C4-2B (cell line): ENCODE measurements at regions not wholly inside any gene's neighbourhood (a gene's known extent, or its start where the extent isn't known, plus 50 kb on each side); places are given as distances from the start of the nearest gene placed in this dataset.
"Not testable (repeated sequence)": the region's sequence is repeated elsewhere in the genome, so short reads cannot be mapped to it uniquely, and the experiment has no call there.

ENCODE experiments used
- H3K27ac ChIP-seq: fragments of 450-650 bp; 2 replicates; pipeline ENCODE4 v1.5.1; 2017
- ZFX ChIP-seq: fragments of 450-650 bp; IDR thresholded peaks from 2 replicates; pipeline ENCODE4 v1.6.1; 2017
- TF ChIP-seq, protein P1 (sequence below): fragments of 450-650 bp; conservative IDR thresholded peaks from 2 replicates; pipeline ENCODE4 v1.5.1; 2017; ENCODE audit warnings: mild to moderate bottlenecking

DNA sequence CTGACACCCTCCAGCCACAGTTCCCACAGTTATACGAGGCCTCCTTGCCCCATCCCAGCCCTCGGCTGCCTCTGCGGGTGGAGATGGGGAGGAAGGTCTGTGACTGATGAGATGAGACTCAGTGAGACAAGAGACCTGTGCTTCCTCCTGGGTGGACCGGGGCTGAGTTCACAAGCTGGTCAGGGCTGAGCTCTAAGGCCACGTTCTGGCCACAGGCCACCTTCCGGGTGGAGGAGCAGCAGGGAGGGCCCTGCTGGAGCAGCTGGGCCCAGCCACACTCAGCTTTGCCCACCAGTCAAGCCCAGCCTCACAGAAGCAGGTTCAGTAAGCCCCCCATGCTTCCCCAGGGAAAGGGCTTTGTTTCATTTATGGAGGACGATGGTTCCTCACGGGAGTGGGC, 214.7 kb downstream of the ANKRD30B start:
- no peak overlapping the region for H3K27ac ChIP-seq
- no peak for TF ChIP-seq ZFX
- TF ChIP-seq, protein P1, sequence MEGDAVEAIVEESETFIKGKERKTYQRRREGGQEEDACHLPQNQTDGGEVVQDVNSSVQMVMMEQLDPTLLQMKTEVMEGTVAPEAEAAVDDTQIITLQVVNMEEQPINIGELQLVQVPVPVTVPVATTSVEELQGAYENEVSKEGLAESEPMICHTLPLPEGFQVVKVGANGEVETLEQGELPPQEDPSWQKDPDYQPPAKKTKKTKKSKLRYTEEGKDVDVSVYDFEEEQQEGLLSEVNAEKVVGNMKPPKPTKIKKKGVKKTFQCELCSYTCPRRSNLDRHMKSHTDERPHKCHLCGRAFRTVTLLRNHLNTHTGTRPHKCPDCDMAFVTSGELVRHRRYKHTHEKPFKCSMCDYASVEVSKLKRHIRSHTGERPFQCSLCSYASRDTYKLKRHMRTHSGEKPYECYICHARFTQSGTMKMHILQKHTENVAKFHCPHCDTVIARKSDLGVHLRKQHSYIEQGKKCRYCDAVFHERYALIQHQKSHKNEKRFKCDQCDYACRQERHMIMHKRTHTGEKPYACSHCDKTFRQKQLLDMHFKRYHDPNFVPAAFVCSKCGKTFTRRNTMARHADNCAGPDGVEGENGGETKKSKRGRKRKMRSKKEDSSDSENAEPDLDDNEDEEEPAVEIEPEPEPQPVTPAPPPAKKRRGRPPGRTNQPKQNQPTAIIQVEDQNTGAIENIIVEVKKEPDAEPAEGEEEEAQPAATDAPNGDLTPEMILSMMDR: no peak

DNA sequence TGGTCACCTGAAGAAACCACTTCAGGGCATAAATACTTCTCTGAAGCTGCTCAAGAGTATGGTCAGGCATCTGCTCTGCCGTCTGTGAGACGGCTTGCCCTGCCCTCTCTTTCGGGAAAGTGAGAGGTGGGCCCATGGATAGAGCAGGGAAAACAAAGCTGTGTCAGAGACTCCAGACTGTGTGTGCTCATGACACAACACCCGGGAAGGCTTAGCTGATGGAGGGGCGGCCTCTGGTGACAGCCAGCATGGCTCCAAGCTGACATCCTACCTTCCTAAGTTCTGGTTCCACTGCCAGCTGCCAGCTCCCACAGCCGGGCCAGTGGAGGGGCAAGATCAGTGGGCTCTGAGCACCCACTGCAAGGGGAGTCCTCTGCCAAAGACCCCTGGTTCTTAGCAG, 215.3 kb downstream of the ANKRD30B start:
- H3K27ac ChIP-seq: no peak overlapping the region
- TF ChIP-seq ZFX: no peak
- TF ChIP-seq, protein P1: no peak

DNA sequence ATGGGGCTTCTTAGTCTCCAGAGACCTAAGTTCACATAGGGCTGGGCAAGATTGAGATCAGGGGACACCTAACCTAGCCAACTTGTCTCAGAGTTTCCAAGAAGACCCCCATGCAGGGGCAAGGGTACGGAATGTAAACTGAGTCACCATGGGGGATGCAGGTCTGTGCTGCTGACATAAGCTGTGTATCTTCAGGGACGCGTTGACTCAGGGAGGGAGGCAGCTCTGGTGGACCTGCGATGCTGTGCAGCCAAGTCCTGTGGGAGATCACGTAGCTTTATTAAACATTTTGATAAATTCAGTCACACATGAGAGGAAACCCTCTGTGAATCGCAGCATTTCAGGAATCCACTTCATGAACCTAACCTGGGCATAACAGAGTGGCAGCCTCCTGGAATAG, 216.0 kb downstream of the ANKRD30B start:
- TF ChIP-seq ZFX: no peak
- TF ChIP-seq, protein P1: no peak
- H3K27ac ChIP-seq: no peak overlapping the region

DNA sequence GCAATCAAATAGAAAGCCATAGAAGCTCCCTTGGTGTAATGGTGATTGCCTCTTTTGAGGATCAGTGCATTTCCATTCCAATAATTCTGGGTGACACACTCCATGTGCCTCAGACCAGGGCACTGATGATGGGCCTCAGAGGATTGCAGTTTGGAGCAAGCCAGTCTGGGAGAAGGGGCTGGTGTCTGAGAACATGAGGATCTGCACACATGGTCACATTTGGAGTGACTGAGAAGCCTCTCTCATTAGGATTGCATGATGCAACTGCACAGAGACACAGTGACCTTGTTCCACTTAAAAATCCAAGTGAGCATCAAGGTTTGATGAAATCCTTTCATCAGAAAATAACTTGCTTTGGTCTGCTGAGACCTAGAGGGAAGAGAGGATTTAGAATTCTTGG, 216.4 kb downstream of the ANKRD30B start:
- H3K27ac ChIP-seq: no peak overlapping the region
- TF ChIP-seq ZFX: no peak

DNA sequence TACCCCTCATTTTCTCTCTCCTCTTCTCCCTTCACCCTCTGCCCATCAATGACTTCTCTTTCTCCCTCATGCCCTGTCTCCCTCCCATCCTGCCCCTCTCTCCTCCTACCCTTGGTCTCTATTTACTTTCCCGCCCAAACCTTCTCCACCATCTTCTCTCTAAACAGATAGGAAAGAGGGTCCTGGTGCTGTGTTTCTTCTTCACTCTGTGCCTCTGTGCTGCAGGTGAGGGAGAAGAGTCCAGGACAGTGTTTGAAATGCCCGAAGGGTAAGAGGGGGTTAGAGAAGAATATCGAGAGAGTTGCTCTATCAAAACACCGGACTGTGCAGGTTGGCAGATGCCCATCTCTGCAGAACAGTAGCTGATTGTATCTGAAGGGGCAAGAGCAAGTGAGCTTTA, 217.0 kb downstream of the ANKRD30B start:
- not testable (repeated sequence) for H3K27ac ChIP-seq

DNA sequence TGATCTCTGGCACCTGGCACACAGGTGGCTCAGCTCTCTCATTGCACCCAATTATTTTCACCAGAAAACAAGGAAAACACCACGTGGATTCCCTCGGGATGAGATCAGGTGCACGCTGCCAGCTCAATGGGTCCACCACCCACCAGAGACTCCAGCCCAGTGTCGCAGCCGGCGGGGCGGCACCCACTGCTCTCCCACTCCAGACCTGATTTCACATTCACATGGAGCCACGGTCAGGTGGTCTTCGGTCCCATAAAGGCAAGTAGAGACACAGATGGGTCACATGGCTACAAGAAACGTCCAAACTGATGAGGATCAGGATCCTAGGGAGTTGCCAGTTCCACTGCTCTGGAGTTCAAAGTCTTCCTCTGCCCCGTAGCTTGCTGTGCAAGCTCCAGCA, 217.6 kb downstream of the ANKRD30B start:
- no peak for TF ChIP-seq ZFX
- TF ChIP-seq, protein P1: no peak

DNA sequence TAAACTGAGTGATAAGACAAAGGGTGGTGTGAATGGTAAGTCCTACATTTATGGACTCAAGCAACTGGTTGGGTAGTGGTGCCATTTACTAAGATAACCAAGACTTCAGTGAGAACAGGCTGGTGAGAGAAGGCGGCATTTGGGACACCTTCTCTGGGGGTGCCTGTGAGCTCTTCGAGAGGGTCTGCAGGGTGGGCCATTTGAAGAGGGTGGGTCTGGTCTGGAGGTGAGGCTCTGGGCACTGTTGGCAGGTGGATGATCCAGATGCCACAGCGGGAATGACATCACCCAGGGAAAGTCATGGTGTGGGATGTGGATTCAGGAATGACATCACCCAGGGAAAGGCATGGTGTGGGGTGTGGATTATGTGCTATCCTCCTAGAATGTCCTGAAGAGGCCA, 219.3 kb downstream of the ANKRD30B start:
- not testable (repeated sequence) for H3K27ac ChIP-seq

More for the DNA sequence above, 217.6 kb downstream of the ANKRD30B start:
- H3K27ac ChIP-seq: no peak overlapping the region

DNA sequence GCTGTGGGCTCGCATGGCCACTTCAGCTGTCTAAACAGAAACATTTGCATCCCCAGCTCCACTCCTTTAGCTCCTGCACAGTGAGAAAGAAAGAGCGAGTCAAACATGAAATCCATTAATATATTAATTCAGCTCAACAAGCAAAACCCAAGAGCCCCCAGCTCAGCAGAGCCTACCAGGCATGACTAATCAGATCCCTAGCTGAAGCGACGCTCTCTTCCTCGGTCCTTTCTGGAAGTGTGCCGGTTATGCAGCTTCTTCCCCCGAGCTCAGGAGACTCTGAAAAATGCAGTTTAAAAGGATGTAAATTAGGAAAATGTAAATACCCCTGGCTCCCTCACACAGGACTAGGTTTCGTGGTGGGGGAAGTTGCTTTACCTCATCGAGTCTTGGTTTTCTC, 221.5 kb downstream of the ANKRD30B start:
- TF ChIP-seq ZFX: no peak
- TF ChIP-seq, protein P1: no peak
- no peak overlapping the region for H3K27ac ChIP-seq

DNA sequence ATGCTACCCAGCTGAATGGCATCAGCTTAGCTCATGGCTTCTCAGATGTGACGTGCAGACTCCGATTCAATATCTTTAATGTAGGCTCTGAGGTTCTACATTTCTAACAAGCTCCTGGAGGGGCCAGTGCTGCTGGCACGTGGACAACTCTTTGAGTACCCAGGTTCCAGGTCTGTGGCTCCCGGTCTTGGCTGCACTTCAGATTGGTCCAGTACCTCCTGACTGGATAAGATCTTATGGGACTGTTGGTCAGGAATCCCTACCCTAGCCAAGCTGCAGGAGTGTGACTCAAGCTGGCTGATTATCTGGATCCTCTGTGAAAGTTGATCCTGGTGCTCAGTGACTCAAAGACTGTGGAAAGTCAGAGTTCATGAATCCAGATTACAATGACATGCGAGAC, 222.1 kb downstream of the ANKRD30B start:
- no peak for TF ChIP-seq ZFX
- TF ChIP-seq, protein P1: no peak
- H3K27ac ChIP-seq: no peak overlapping the region
